CD14-positive monocyte (primary cell): ENCODE measurements at regions not wholly inside any gene's neighbourhood (a gene's known extent, or its start where the extent isn't known, plus 50 kb on each side); places are given as distances from the start of the nearest gene placed in this dataset.

ENCODE experiments used
- DNase-seq, 3 donors: peaks; one replicate each; pipeline ENCODE4 v3.0.0-alpha.2; 2011 to 2022
- H2AFZ ChIP-seq: 2 replicates; pipeline ENCODE4 v1.6.0; 2012; ENCODE audit warnings: mild to moderate bottlenecking, low read depth, low read length, inconsistent platforms; ENCODE audit not compliant: insufficient read depth, poor library complexity, severe bottlenecking
- H3K27ac ChIP-seq, 2 donors: 1 replicate in 1 of 2; 2 replicates in 1 of 2; pipeline ENCODE4 v1.5.1; 2012 to 2013; ENCODE audit warnings: low read length in 2 of 2, control low read depth in 1 of 2, inconsistent platforms in 1 of 2, low read depth in 1 of 2, mild to moderate bottlenecking in 1 of 2
- H3K27me3 ChIP-seq, 2 donors: one replicate each; pipeline versions ENCODE4 v1.6.0 to v1.6.1; 2011 to 2013; ENCODE audit warnings: low read length in 2 of 2; ENCODE audit not compliant: control insufficient read depth in 2 of 2, insufficient read depth in 2 of 2
- H3K36me3 ChIP-seq, 2 donors: replicated peaks in 1 of 2; 1 replicate in 1 of 2; 2 replicates in 1 of 2; pipeline versions ENCODE4 v1.5.1 to v1.6.1; 2012 to 2013; ENCODE audit warnings: low read length in 2 of 2, control low read depth in 1 of 2, inconsistent platforms in 1 of 2, mild to moderate bottlenecking in 1 of 2; ENCODE audit not compliant: insufficient read depth in 2 of 2, control insufficient read depth in 1 of 2
- H3K4me1 ChIP-seq, 2 donors: 1 replicate in 1 of 2; 2 replicates in 1 of 2; pipeline versions ENCODE4 v1.5.1 to v1.6.1; 2012 to 2013; ENCODE audit warnings: low read length in 2 of 2, control low read depth in 1 of 2, inconsistent platforms in 1 of 2, mild to moderate bottlenecking in 1 of 2, moderate library complexity in 1 of 2; ENCODE audit not compliant: insufficient read depth in 2 of 2, control insufficient read depth in 1 of 2
- H3K4me2 ChIP-seq: replicated peaks from 2 replicates; pipeline ENCODE3; 2012; ENCODE audit warnings: low read length, moderate library complexity, mild to moderate bottlenecking; ENCODE audit not compliant: poor library complexity, severe bottlenecking; ENCODE audit errors: extremely low read depth
- H3K4me3 ChIP-seq, 3 experiments: fragments of 200-600 bp in 1 of 3; sonication (generic) in 1 of 3; replicated peaks in 1 of 3; 1 replicate in 2 of 3; 2 replicates in 1 of 3; pipeline ENCODE4 v1.5.1; 2011 to 2013; ENCODE audit warnings: low read length in 3 of 3, mild to moderate bottlenecking in 3 of 3, control low read depth in 2 of 3, low read depth in 2 of 3, inconsistent platforms in 1 of 3, moderate library complexity in 1 of 3
- H3K79me2 ChIP-seq: 2 replicates; pipeline ENCODE4 v1.6.0; 2012; ENCODE audit warnings: mild to moderate bottlenecking, control low read depth, inconsistent platforms, low read length, moderate library complexity; ENCODE audit not compliant: insufficient read depth
- H3K9ac ChIP-seq: 2 replicates; pipeline ENCODE4 v1.6.0; 2017; ENCODE audit warnings: low read length, mild to moderate bottlenecking; ENCODE audit not compliant: insufficient read depth, poor library complexity, severe bottlenecking
- H3K9me3 ChIP-seq, 2 donors: replicated peaks in 1 of 2; 1 replicate in 1 of 2; 2 replicates in 1 of 2; pipeline versions ENCODE4 v1.5.1 to v1.6.1; 2012 to 2013; ENCODE audit warnings: low read length in 2 of 2, control low read depth in 1 of 2; ENCODE audit not compliant: control insufficient read depth in 1 of 2, insufficient read depth in 1 of 2
- H4K20me1 ChIP-seq: 2 replicates; pipeline ENCODE4 v1.6.0; 2012; ENCODE audit warnings: mild to moderate bottlenecking, low read length, control low read depth, moderate library complexity; ENCODE audit not compliant: insufficient read depth
- H3K27ac Mint-ChIP-seq, 7 donors: one replicate each; pipeline ENCODE4 v1.8.0; 2020; ENCODE audit warnings: mild to moderate bottlenecking in 7 of 7, mixed read lengths in 7 of 7, moderate library complexity in 6 of 7, inconsistent platforms in 2 of 7
- H3K27me3 Mint-ChIP-seq, 3 donors: one replicate each; pipeline ENCODE4 v1.8.0; 2021 to 2022; ENCODE audit warnings: low read depth in 3 of 3, mild to moderate bottlenecking in 3 of 3, mixed read lengths in 3 of 3, moderate library complexity in 3 of 3, inconsistent platforms in 1 of 3
- H3K36me3 Mint-ChIP-seq, 2 donors: one replicate each; pipeline ENCODE4 v1.8.0; 2020; ENCODE audit warnings: mixed read lengths in 2 of 2, inconsistent platforms in 1 of 2, mild to moderate bottlenecking in 1 of 2
- H3K4me1 Mint-ChIP-seq: one replicate; pipeline ENCODE4 v1.8.0; 2020; ENCODE audit warnings: mild to moderate bottlenecking, mixed read lengths
- H3K4me3 Mint-ChIP-seq, 2 donors: one replicate each; pipeline ENCODE4 v1.8.0; 2020; ENCODE audit warnings: mild to moderate bottlenecking in 2 of 2, mixed read lengths in 2 of 2, moderate library complexity in 1 of 2
- H3K9me3 Mint-ChIP-seq, 7 donors: one replicate each; pipeline ENCODE4 v1.8.0; 2020 to 2022; ENCODE audit warnings: mixed read lengths in 7 of 7, mild to moderate bottlenecking in 6 of 7, moderate library complexity in 6 of 7, inconsistent platforms in 2 of 7
- WGBS: methylation state at CpG from one replicate; pipeline ENCODE4 v1.1.5; 2013; ENCODE audit warnings: missing lambda C conversion rate; ENCODE audit not compliant: insufficient coverage; 5-methylcytosine and 5-hydroxymethylcytosine counted together
- intact Hi-C, 2 donors: fragments of 100-400 bp; cut with micrococcal nuclease; formaldehyde crosslinking; loops; one replicate each; pipeline versions ENCODE4 v1.15.0 to v1.15.1; 2023
- TF ChIP-seq, protein P1 (sequence below): fragments of 200-600 bp; IDR thresholded peaks from one replicate; pipeline ENCODE4 v1.8.0; 2022; ENCODE audit warnings: antibody characterized with exemption, mild to moderate bottlenecking

DNA sequence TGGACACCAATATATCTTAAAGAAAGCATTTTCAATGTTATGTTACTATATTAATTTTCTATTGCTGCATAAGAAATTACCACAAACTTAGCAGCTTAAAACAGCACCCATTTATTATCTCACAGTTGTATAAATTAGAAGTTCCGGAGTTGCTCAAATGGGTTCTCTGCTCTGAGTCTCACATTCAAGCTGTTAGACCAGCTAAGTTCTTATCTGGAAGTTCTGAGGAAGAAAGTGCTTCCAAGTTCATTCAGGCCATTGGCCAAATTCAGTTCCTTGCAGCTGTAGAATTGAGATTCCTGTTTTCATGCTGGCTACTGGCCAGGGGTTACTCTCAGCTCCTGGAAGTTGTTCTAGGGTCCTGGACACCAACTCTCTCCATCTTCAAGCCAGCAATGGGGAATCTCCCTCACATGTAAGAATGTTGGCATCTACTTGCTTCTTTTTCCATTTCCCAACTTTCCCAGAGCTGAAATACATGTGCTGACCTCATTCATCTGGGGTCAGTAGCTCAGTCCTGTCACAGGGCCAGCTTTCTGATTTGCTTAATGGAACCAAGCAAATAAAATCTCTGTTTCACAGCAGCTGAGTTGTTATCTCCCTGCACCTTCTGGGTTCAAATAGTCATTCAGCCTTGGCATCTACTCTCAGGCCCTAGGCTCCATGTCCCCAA is 99.6 kb upstream of the INTU start:
- H4K20me1 ChIP-seq: no peaks in the 10 kb centered on the region
- H3K27ac ChIP-seq: no peak overlapping the region
- H3K4me2 ChIP-seq: no peak overlapping the region
- no peaks in the 10 kb centered on the region for H3K4me1 ChIP-seq
- intact Hi-C loops: no loop called here
- Mint-ChIP-seq H3K27ac (no peak overlapping the region), H3K36me3 (no peaks in the 10 kb centered on the region), H3K9me3 (peaks cover 0 to 11% (median 5%) of the 10 kb centered on the region in 7 donors), H3K4me3 (no peak overlapping the region), H3K27me3 (peaks cover 0 to 3% (median 2%) of the 10 kb centered on the region in 3 donors), H3K4me1 (no peaks in the 10 kb centered on the region)
- H3K79me2 ChIP-seq: no peaks in the 10 kb centered on the region
- no peaks in the 10 kb centered on the region for H3K36me3 ChIP-seq
- peaks cover 0 to 3% of the 10 kb centered on the region in 2 donors for H3K9me3 ChIP-seq
- TF ChIP-seq, protein P1, sequence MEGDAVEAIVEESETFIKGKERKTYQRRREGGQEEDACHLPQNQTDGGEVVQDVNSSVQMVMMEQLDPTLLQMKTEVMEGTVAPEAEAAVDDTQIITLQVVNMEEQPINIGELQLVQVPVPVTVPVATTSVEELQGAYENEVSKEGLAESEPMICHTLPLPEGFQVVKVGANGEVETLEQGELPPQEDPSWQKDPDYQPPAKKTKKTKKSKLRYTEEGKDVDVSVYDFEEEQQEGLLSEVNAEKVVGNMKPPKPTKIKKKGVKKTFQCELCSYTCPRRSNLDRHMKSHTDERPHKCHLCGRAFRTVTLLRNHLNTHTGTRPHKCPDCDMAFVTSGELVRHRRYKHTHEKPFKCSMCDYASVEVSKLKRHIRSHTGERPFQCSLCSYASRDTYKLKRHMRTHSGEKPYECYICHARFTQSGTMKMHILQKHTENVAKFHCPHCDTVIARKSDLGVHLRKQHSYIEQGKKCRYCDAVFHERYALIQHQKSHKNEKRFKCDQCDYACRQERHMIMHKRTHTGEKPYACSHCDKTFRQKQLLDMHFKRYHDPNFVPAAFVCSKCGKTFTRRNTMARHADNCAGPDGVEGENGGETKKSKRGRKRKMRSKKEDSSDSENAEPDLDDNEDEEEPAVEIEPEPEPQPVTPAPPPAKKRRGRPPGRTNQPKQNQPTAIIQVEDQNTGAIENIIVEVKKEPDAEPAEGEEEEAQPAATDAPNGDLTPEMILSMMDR: no peak
- no peak overlapping the region for H3K9ac ChIP-seq
- 100% methylated on average over 1 of the region's 1 CpG for WGBS
- DNase-seq: no peak
- H2AFZ ChIP-seq: no peak overlapping the region
- no peak overlapping the region for H3K4me3 ChIP-seq
- H3K27me3 ChIP-seq: no peaks in the 10 kb centered on the region

DNA sequence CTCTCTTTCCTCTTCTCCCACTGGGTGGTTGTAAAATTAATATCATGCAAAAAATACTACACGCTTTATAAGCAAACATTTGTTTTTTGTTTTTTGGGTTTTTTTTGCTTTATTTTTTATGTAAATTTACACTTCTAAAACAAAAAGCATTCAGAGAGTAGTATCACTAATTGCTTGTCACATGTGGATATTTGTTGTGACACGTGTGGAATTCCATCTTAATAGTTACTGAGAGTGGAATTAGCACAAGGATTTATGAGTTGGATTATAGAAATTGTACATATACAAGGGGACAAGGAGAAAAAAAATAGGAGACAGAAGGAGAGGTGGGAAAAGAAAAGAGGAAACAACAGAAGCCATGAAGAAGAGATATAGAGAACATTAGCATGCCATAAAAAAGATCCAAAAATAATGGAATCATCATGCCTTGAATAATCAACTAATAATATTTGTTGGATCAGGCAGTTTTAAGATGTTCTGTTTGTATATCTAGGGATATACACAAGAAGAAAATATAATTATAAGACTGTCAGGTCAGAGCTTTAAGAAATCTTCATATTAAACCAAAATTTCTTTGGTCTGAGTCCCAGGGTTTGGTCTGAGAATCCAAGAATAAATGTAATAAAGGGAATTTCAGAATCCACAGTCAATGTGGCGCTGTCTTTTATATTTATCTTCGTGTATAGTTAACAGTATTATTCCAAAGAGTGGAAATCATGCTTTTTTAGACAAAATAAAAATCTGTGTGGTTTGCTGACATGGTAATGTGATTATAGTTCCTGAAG is 98.5 kb upstream of the INTU start:
- Histone ChIP-seq H3K4me1 (no peaks in the 10 kb centered on the region), H2AFZ (no peak overlapping the region), H3K4me2 (no peak overlapping the region), H3K9ac (no peak overlapping the region), H3K79me2 (no peaks in the 10 kb centered on the region), H3K9me3 (peaks cover 0 to 3% of the 10 kb centered on the region in 2 donors), H3K27ac (no peak overlapping the region), H3K27me3 (no peaks in the 10 kb centered on the region), H3K36me3 (no peaks in the 10 kb centered on the region), H3K4me3 (no peak overlapping the region), H4K20me1 (no peaks in the 10 kb centered on the region)
- Mint-ChIP-seq H3K4me3 (no peak overlapping the region), H3K4me1 (peaks cover 3% of the 10 kb centered on the region), H3K27me3 (peaks cover 2 to 3% (median 2%) of the 10 kb centered on the region in 3 donors), H3K9me3 (peaks cover 0 to 11% (median 5%) of the 10 kb centered on the region in 7 donors), H3K27ac (no peak overlapping the region), H3K36me3 (no peaks in the 10 kb centered on the region)
- intact Hi-C loops: no loop called here
- WGBS: no CpG with 5 or more reads among the region's 4 CpGs
- DNase-seq: no peak
- TF ChIP-seq, protein P1: no peak
